GM12874 (cell line): ENCODE measurements at regions not wholly inside any gene's neighbourhood (a gene's known extent, or its start where the extent isn't known, plus 50 kb on each side); places are given as distances from the start of the nearest gene placed in this dataset.

ENCODE experiments used
- CTCF ChIP-seq: IDR thresholded peaks from 2 replicates; pipeline ENCODE4 v1.5.1; 2011; ENCODE audit warnings: low read depth, mild to moderate bottlenecking, control low read depth, low read length, moderate library complexity; ENCODE audit not compliant: insufficient read depth

- TF ChIP-seq CTCF = no peak
These were observed 61.1 kb upstream of the C1orf87 start for GRCh38 chr1:60134716-60135115.

GRCh38 chr1:60133848-60134247 lies 60.3 kb upstream of the C1orf87 start:
- no peak for TF ChIP-seq CTCF

DNA sequence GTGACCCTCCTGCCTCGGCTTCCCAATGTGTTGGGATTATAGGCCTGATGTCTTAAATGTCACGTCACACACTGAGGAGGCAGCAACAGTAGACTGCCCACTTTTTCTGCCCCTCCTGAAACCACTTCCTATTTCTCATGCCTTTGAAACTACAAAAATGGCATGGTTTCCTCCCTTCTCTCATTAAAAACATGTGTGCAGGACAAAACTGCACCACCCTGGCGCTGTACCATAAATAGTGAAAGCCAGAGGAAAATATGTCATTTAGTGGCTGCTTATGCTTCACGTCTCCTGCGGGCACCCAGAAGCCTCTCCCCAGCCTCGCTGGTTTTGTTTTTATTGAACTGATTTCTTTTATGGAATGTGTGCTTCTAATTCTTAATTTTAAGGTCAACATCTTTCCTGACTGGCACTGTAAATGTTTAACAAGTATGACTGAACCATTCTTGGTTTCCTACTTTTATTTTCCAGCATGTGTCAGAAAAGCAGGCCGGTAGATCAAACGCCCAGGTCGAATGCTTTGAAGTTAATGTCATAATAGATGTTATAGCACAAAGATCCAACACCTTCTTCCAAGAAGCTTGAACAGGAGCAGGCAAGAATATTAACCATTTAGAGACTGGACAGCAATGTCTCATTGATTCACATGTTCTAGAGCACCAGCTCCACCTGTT lies 59.6 kb upstream of the C1orf87 start:
- TF ChIP-seq CTCF = no peak

- no peak for TF ChIP-seq CTCF
These were observed 58.5 kb upstream of the C1orf87 start for GRCh38 chr1:60132108-60132507.

DNA sequence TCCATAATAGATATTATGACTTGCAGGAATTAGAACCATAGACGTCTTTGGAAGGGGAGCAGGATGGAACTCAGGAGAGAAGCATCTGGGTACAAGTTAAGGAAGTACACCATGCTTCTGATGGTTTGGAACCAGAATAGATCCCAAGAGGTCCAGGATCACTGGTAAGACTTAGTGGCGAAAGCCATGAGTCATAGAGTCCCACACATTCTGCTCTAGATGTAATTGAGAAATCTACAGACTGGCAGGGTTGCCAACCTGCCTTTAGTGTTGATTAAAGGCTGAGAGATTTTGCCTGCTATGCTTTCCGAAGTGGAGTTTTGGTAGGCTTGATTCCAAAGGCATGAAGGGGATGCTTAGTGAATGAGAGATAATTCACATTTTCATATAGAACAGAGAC lies 57.1 kb upstream of the C1orf87 start:
- TF ChIP-seq CTCF = no peak

DNA sequence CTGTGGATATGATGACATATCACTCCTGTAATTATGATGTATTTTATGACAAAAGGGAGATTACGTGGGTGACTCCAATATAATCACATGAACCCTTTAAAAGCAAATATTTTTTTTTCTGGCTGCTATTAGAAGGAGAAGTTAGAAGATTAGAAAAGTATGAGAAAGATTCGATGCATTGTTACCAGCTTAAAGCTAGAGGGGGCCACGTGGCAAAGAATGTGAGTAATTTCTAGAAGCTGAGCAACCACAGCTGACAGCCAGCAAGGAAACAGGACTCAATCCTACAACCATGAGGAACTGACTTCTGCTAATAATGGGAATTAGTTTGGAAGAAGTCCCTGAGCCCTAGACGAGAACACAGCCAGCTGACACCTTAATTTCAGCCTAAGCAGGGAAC lies 56.3 kb upstream of the C1orf87 start:
- no peak for TF ChIP-seq CTCF

- TF ChIP-seq CTCF = no peak
These were observed 53.2 kb upstream of the C1orf87 start for GRCh38 chr1:60126723-60127122.
